Colon (tissue), 2 donors: ENCODE measurements at regions not wholly inside any gene's neighbourhood (a gene's known extent, or its start where the extent isn't known, plus 50 kb on each side); places are given as distances from the start of the nearest gene placed in this dataset.

Source experiments
- FAIRE-seq: peaks from 2 replicates; lab custom pipeline; 2012; peaks lifted over from hg19 to GRCh38; lab: Jason Lieb, UNC
- donor health status: control.
- donor health status: control.

DNA sequence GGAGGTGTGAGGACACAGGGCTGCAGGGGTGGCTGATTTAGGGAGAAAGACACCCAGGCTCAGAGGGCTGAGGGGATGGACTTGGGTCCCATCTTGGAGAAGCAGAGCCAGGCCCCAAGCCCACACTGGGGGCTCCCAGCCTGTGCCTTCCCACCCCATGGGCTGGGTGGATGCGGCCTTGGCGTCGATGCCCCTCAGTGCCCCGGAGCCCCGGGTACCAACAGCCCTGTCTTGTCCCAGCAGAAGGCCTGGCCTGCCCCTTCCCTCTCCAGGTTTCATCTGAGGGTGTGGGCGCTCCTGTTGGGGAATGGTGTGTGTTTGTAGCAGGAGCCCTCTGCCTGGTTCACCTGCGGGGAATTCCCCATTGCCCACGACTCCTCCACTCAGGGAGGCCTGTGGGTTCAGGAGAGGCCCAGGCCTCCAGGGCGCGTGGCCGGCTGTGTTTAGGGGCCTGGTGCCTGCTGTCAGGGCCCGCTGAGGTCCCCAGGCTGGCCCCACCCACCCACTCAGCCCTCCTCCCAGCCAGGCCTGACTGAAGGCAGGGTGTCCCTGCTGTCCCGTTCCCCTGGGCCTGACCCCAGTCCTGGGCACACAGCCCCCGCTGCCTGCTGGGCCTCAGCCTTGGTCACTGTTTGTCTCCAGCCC, 51.1 kb upstream of the BEGAIN start:
- FAIRE-seq: no peak

DNA sequence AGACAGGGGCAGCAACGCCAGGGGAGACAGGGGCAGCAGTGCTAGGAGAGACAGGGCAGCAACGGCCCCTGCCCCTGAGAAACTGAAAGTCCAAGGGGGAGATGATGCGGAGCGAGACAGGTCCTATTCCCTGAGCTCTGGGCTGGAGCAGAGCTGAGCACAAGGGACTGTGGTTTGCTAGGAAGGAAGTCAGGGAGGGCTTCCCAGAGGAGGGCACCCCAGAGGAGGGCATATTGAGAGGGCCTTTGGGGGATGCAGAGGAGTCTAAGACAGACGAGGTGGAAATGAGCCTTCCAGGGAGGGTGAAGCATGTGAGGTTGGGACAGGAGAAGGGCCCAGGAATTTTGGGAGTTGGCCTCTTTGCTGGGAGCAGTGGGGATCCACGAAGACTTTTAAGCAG, 52.1 kb upstream of the BEGAIN start:
- FAIRE-seq: no peak

DNA sequence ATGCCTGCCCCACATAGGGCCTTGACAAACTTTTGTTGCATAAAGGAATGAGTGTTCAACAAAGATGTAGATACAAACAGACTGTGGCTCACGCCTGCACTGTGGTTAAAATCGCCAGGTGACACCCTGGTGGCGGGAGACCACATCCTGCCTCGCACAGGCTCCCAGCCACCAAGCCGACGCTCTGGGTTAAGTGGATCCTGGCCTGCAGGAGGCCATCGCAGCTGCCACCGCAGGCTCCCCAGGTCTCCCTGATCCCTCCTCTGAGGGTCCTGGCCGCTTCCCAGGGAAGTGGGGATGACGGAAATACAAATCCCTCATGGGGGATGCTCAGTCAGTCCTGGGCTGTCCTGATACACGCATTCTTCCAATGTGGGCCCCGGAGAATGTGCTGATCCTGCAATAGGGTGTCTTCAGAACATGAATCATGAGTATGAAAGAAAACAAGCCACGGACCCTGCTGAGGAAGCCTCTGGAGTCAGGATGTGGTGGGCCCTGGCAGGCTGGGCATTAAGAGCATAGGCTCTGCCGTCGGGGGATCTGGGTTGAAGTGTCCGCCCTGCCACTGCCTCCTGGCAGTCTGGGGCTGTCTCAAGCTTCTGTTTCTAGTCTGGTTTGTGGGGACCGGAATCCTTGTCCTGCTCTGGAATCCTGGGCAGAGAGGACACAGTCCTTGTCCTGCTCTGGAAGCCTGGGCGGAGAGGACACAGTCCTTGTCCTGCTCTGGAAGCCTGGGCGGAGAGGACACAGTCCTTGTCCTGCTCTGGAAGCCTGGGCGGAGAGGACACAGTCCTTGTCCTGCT, 53.5 kb upstream of the BEGAIN start:
- no peak for FAIRE-seq

DNA sequence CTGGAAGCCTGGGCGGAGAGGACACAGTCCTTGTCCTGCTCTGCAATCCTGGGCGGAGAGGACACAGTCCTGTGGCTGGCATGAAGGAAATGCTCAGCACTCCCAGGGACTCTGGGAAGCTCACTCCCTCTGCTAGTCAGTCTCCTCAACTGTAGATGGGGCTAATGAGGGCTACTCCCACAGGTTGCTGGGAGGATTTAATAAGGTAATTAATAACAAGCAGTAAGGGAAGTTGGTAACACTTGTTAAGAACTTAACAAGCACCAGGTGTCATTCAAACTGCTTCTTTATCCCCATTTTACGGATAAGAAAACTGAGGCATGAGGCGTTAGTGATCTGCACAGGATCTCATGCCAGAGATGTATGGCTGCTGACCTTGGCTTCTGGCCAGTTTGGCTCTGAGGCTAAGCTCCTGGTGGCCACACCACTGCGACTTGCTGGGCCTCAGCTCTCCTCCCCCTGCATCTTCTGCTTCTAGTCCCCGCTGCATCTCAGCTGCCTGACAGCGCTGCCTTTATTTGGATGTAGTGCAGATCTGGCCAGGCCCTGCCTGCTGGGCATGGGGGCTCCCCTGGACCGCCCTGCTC, 54.1 kb upstream of the BEGAIN start:
- no peak for FAIRE-seq

DNA sequence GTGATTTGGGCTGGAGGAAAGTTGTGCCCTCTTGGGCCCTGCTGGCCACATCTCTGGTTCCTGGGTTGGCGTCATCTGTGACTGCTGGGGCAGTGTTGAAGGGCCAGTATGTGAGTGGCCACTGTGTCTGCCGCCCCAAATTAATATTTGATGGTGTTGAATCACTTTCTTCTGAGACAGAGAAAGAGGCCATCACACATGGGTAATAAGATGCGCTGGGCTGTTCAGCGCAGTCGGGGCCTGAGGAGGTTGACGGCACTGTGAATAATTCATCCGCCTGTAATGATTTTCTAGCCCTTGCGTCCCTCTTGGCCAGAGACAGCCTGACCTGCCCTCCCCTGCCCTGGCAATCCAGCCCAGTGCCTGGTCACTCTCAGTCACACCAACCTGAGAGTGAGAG, 56.2 kb upstream of the BEGAIN start:
- no peak for FAIRE-seq

- FAIRE-seq: no peak
Measured at GRCh38 chr14:100644383-100644782, 57.2 kb upstream of the BEGAIN start.

GRCh38 chr14:100644784-100645183, 57.6 kb upstream of the BEGAIN start:
- no peak for FAIRE-seq

DNA sequence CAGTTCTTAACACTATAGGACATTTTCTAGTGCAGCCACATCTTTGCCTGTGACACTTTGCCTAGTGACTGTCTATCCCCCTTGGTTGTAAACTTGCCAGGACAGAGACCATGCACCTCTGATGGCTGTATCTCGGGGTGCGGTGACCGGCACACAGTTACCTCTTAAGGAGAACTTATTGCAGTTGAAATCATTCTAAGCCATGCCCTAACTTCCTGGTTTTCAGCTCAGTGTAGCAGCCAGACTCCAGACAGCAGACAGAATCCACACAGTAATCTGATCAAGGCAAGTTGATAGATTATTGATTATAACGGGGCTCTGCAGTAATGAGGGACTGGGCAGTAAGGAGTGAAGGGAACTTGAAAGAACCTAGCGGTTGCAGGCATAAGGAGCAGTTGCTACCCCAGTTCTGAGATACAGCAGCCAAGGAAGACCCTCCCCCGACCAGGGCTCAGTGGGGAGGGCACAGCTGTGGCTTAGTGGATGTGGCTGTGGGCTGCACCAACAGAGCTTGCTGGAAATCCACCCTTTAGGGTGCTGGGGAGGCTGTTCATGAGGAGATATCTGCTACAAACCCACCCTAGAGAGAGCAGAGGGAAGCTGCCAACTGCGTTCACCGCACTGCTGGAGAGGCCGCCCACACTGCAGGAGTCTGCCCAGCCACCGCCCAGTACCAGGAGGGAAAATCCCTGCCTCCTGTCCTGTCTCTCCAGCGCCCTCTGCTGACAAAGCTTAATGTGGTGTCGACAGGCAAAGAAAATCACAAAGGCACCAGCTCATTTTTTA, 58.2 kb upstream of the BEGAIN start:
- FAIRE-seq: no peak

DNA sequence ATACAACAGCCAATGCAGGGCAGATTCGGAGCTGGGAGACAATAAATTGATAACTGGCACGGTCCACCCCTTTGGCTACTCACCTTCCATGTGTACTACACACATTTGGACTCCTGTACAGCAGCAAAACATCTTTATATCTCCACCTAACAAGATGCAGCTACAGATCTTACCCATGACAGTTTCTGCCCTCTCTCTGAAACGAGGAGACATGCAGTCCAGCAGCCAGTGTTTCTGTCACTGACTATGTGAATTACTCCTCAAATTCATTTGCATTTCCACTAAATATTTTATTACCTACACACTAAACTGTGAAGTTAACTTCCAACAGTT, 58.7 kb upstream of the BEGAIN start:
- FAIRE-seq: no peak

DNA sequence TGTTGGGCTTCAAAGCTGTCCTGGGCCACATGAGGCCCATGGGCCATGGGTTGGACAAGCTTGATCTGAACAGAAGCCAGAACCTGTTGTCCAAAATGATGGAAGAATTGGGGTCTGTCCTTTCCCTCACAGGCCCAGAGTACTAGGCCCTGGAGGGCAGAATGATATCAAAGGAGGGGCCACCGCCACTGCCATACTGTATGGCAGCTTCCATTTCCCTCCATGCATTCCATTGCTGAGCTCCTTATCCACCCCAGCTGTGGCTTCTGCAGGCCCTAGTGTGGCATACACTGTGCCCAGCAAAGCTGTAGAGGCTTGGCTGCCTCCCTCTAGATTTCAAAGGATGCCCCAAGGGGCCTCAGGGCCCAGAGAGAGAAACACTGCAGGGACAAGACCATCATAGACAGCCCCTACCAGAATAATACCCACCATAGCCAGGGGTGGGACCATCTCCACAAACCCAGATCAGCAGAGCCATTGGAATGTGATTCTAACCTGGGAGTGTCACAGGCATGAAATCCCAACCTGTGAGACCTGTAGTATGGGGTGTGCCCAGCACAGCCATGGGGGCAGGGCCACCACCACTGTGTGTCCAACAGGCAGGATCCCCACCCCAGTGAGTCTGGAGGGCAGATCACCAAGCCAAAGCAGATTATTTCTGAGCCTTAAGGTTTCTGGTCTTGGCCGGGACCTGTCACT, 61.4 kb upstream of the BEGAIN start:
- no peak for FAIRE-seq

DNA sequence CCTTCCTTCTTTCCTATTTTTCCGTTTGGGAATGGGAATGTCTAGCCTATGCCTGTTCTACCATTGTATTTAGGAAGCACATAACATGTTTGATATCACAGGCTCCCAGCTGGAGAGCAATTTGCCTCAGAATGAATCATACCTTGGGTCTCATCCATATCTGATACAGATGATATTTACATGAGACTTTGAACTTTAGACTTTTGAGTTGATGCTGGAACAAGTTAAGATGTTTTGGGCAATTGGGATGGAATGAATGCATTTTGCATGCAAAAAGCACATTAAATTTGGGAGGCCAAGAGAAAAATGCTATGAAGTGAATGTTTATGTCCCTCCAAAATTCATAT, 61.9 kb upstream of the BEGAIN start:
- no peak for FAIRE-seq

- no peak for FAIRE-seq
Measured at GRCh38 chr14:100651999-100652508, 64.8 kb upstream of the BEGAIN start.

DNA sequence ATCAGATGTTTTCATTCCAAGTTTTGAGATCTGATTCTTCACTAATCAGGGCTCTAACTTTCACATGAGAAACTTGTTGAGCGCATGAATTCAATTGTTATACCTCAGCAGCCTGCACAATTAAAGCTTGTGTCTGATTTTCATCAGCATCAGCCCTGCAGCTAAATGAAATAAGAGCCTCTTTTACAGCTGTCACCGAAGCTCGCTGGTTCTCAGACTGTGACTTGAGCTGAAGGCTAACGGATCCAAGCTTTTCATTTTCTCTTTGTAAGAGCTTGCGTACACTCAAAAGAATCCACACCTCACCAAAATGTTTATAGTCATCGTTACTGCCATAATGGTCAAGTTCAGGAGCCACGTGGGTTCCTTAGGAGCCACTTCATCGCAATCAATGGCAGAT, 65.5 kb upstream of the BEGAIN start:
- no peak for FAIRE-seq

DNA sequence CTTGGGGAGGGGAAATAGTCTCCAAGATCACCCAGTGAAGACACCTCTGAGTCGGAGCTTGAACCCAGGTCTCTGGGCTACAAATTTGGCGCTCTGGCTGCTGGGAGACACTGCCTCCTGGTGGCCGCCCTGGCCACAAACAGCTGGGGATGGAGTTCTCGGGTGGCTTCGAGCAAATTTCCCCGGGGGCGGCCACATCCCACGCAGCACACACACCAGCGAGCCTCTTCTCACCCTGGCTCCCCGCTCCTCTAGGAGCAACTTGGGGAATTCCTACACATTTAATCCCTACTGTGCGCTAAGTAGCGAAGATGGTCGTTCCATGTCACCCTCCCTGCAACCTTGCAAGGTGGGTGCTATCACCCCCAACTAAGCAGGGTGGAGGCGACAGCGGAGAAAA, 66.2 kb upstream of the BEGAIN start:
- FAIRE-seq: no peak

DNA sequence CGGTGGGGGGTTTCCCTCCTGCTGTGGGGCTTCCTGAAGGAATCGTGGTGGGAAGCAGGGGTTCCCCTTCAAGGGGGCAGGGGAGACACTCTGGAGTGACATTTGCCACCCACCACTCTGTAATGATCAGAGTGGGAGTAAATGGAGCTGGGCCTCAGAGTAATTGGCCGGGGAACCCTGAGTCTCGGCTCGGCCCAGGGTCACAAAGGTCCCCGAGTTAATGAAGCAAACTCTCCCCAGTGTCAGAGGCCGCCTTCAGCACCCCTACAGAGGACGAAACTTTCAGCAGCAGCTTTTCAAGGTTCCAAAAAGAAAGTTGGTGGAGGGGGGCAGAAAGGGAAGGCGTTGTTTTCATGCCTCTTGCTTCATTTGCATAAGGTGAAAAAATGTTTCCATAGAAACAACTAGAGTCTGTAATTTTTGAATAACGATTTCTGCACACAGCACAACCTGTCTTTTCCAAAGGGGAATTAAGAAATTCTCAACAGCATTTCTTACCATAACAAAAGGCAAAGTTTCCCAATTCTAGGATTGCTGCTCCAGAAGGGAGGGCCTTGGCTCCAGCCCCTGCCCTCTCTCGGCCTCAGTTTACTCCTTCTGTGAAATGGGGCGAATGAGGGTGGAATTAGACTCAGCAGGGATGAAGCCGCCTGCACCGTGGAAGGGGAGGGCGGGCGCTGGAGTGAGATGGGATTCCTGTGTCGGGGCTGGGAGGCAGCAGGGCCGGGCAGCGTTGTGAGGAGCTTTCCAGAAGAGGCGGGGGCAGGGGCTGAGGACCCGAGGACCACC, 67.0 kb upstream of the BEGAIN start:
- FAIRE-seq: no peak

DNA sequence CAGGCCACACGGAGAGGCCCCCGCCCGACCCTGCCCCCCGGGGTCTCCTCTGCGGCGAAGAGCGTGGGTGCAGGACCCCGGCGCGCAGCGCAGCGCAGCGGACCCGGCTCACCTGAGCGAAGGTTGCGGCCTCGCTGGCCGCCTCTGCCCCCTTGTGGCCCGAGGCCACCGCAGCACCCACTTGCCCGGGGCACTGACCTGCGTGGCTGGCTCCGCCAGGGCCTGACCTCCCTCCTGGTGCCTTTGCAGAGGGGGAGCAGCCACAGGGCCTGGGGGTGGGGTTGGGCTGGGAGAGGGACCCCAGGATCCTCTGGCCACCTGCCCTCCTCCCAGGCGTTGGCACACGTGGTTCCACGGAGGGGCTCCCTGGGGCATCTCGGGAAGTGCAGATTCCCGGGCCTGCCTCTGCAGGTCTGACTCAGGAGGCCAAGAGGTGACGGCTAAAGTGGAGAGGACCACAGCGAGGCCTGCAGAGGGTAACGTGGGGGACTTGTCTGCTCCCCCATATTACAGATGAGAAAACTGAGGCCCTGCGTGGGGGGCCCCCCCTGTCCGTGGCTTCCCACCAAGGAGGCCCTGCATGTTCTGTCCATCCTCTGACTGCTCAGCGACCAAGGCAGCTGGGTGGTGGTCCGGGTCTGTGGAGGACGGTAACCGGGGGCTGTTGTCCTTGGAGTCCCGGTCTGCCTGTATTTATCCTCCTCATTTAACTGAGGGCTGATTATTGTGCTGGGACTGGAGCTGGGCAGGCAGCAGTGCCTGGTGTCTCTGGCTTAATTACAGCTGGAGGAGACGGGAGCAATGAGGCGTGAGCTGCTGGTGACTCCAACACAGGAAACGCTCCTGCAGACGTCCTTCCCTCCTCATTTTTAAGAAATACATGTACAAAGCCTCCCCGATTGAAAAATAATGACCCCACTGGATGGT, 67.9 kb upstream of the BEGAIN start:
- no peak for FAIRE-seq

DNA sequence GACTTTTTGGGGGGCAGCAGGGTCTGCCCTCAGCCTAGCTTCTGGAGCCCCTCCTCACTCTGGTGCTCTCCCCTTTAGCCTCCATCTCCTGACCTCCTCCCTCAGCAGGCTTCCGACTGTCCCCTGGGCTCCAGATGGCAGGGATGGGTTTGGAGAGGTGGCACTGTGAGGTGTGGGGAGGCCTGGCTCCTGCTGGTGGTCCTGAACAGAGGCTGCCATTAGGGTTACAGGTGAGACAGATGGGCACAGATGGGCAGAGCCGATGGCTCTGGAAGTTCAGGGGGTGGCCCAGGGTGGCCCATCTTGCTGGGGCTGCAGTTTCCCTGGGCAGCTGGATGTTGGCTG, 68.5 kb upstream of the BEGAIN start:
- no peak for FAIRE-seq

GRCh38 chr14:100656996-100657395, 69.7 kb upstream of the DLK1 start:
- no peak for FAIRE-seq

GRCh38 chr14:100657780-100658179, 68.9 kb upstream of the DLK1 start:
- no peak for FAIRE-seq

- no peak for FAIRE-seq
Measured at GRCh38 chr14:100658181-100658886, 68.4 kb upstream of the DLK1 start.
